ENCODE measurements at regions not wholly inside any gene's neighbourhood (a gene's known extent, or its start where the extent isn't known, plus 50 kb on each side); places are given as distances from the start of the nearest gene placed in this dataset.

GRCh38 chr10:8544500-8544899, 490.0 kb downstream of the GATA3 start:
- TF ChIP-seq EZH2phosphoT487 (IDR thresholded peaks at IDR 0.05; ENCODE audit: insufficient read depth, low read depth) (no peak), EZH2 (IDR thresholded peaks at IDR 0.05; ENCODE audit: insufficient read depth, poor library complexity, severe bottlenecking) (no peak)
